Body of pancreas (tissue), 4 donors: ENCODE measurements at regions not wholly inside any gene's neighbourhood (a gene's known extent, or its start where the extent isn't known, plus 50 kb on each side); places are given as distances from the start of the nearest gene placed in this dataset.

Experiments used
- CTCF ChIP-seq, 7 experiments: fragments of 450-650 bp in 4 of 7; fragments of 200-600 bp in 3 of 7; sonication (generic) in 3 of 7; IDR thresholded peaks; one replicate each; pipeline ENCODE4 v1.5.1; 2016 to 2019; ENCODE audit warnings: antibody characterized with exemption in 7 of 7
- POLR2A ChIP-seq, 3 donors: fragments of 450-650 bp; IDR thresholded peaks; one replicate each; pipeline ENCODE4 v1.6.1; 2016; ENCODE audit warnings: antibody characterized with exemption in 3 of 3, mild to moderate bottlenecking in 2 of 3

- TF ChIP-seq CTCF (IDR thresholded peaks at IDR 0.05): no peak
- TF ChIP-seq POLR2A (IDR thresholded peaks at IDR 0.05): no peak
Measured at GRCh38 chr3:117314441-117315150, 605.0 kb downstream of the TUSC7 start.
